ENCODE measurements at regions not wholly inside any gene's neighbourhood (a gene's known extent, or its start where the extent isn't known, plus 50 kb on each side); places are given as distances from the start of the nearest gene placed in this dataset.

- Histone ChIP-seq H3K9me3 (no peaks in the 10 kb centered on the region), H3K27ac (no peak overlapping the region), H3K4me3 (ENCODE audit: low read depth in 1 of 2, low read length in 1 of 2) (no peak overlapping the region), H3K27me3 (no peaks in the 10 kb centered on the region), H3K36me3 (no peaks in the 10 kb centered on the region), H3K4me1 (ENCODE audit: control insufficient read depth in 1 of 2, insufficient read depth in 1 of 2, low read depth in 1 of 2, low read length in 1 of 2) (no peaks in the 10 kb centered on the region)
- TF ChIP-seq CTCF (IDR thresholded peaks at IDR 0.05) = no peak
Observed at GRCh38 chr19:31826325-31826724, 477.1 kb upstream of the TSHZ3 start.

GRCh38 chr19:31831421-31832175, 482.4 kb upstream of the TSHZ3 start:
- TF ChIP-seq CTCF (IDR thresholded peaks at IDR 0.05) = no peak
- Histone ChIP-seq H3K9me3 (no peaks in the 10 kb centered on the region), H3K4me3 (ENCODE audit: low read depth in 1 of 2, low read length in 1 of 2) (no peak overlapping the region), H3K36me3 (no peaks in the 10 kb centered on the region), H3K27me3 (no peaks in the 10 kb centered on the region), H3K4me1 (ENCODE audit: control insufficient read depth in 1 of 2, insufficient read depth in 1 of 2, low read depth in 1 of 2, low read length in 1 of 2) (no peaks in the 10 kb centered on the region), H3K27ac (no peak overlapping the region)

- H3K27ac ChIP-seq = no peak overlapping the region
Observed at GRCh38 chr19:31832176-31832548, 482.9 kb upstream of the TSHZ3 start.

GRCh38 chr19:31834070-31834469, 484.8 kb upstream of the TSHZ3 start:
- Histone ChIP-seq H3K27me3 (no peaks in the 10 kb centered on the region), H3K4me3 (ENCODE audit: low read depth in 1 of 2, low read length in 1 of 2) (no peak overlapping the region), H3K9me3 (no peaks in the 10 kb centered on the region), H3K36me3 (no peaks in the 10 kb centered on the region), H3K27ac (no peak overlapping the region), H3K4me1 (ENCODE audit: control insufficient read depth in 1 of 2, insufficient read depth in 1 of 2, low read depth in 1 of 2, low read length in 1 of 2) (no peaks in the 10 kb centered on the region)
- no peak for TF ChIP-seq CTCF (IDR thresholded peaks at IDR 0.05)

More at GRCh38 chr19:31832176-31832548, 482.9 kb upstream of the TSHZ3 start:
- no peak for TF ChIP-seq CTCF (IDR thresholded peaks at IDR 0.05)
- Histone ChIP-seq H3K4me1 (ENCODE audit: control insufficient read depth in 1 of 2, insufficient read depth in 1 of 2, low read depth in 1 of 2, low read length in 1 of 2) (no peaks in the 10 kb centered on the region), H3K9me3 (no peaks in the 10 kb centered on the region), H3K27me3 (no peaks in the 10 kb centered on the region), H3K4me3 (ENCODE audit: low read depth in 1 of 2, low read length in 1 of 2) (no peak overlapping the region), H3K36me3 (no peaks in the 10 kb centered on the region)

DNA sequence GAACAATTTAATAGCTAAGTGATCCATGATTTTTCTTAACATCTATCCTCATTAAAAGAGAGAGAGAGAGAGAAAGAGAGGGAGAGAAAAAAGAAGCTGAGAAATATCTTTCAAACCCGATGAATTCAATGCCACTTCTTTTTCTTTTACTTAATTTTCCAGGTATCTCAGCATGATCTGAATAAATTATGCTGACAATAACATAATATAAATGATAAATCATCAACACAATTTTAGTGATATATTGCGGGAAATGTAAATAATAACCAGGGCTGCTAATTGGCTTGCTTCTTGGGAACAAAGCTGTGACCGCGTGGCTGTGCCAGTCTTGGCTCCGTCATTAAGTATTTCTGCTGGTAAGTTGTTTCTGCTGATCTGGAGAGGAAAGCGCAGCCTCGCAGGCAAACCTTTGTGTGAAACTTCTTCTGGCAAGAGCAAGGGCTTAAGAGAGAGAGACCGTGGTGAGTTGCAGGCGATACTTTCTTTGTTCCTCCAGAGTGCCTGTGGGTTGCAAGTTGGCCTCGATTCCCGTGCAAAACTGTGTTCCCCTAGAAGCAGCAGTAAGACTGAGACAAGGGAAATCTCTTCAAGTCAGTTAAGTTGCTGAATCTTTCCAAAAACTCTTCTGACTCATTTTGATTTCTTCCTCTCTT, 489.1 kb upstream of the TSHZ3 start:
- TF ChIP-seq CTCF (IDR thresholded peaks at IDR 0.05) = no peak
- Histone ChIP-seq H3K27me3 (no peaks in the 10 kb centered on the region), H3K27ac (no peak overlapping the region), H3K36me3 (no peaks in the 10 kb centered on the region), H3K4me3 (ENCODE audit: low read depth in 1 of 2, low read length in 1 of 2) (no peak overlapping the region), H3K9me3 (no peaks in the 10 kb centered on the region), H3K4me1 (ENCODE audit: control insufficient read depth in 1 of 2, insufficient read depth in 1 of 2, low read depth in 1 of 2, low read length in 1 of 2) (no peaks in the 10 kb centered on the region)
